ENCODE measurements at regions not wholly inside any gene's neighbourhood (a gene's known extent, or its start where the extent isn't known, plus 50 kb on each side); places are given as distances from the start of the nearest gene placed in this dataset.
"Not testable (repeated sequence)": the region's sequence is repeated elsewhere in the genome, so short reads cannot be mapped to it uniquely, and the experiment has no call there.

GRCh38 chr3:72535772-72536171 is 312.5 kb downstream of the SHQ1 start:
- no peak for DNase-seq (ENCODE audit: low read depth)

- DNase-seq (ENCODE audit: low read depth): no peak
These were observed 314.4 kb downstream of the SHQ1 start for GRCh38 chr3:72533591-72534473.

DNA sequence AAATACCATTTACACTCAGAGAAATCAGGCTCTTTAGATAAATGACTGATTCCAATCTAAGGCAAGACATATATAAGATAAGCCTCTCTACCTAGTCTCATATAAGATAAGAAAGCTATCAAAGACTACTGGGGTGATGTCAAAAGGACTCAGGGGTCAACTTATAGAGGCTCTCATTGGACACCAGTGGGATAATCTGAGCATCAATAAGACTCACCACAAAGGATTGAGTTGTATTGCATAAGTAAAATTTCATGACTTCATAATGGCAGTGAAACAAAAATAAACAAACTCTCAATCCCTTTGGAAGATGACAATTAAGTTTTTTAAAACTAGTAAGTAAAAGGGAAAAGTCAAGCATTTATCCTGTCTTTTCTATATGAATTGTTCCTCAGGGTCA is 317.8 kb downstream of the SHQ1 start:
- DNase-seq (ENCODE audit: low read depth): no peak

- no peak for DNase-seq (ENCODE audit: low read depth)
These were observed 319.2 kb downstream of the SHQ1 start for GRCh38 chr3:72529081-72529480.

DNA sequence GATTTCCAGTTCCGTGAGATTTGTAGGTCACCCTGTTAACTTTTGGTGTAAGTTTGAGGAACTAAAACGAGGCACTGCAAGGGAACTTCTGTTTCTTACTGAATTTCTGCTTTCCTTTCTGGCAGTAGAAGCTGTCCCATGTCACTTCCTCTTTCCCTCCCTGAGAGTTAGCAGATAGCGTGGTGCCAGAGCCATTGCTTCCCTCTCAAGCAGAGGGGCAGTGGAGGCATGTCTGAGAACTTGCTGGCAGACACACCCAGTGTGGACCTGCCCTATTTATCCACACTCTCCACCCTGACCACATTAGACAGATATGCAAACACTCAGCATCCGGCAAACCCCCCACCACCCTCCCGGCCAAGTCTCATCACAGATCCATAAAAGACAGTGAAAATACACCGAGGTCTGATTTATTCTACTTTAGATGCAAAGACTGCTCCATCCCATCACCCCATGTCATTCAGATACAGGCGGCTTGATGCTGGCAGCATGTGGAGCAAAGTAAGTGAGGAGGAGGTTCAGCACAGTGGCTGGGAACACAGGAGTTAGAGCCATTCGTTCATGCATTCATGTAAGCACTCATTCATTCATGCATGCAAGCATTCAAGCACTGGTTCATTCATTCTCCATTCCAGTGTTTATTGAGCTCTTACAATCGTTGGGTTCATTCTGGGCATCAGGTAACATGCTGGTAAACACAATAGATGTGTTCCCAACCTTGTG is 324.7 kb downstream of the SHQ1 start:
- no peak for DNase-seq (ENCODE audit: low read depth)

- DNase-seq (ENCODE audit: low read depth): no peak
These were observed 327.4 kb downstream of the SHQ1 start for GRCh38 chr3:72520690-72521308.

- no peak for DNase-seq (ENCODE audit: low read depth)
These were observed 328.2 kb downstream of the SHQ1 start for GRCh38 chr3:72519946-72520604.

GRCh38 chr3:72517921-72518424 is 330.3 kb downstream of the SHQ1 start:
- DNase-seq (ENCODE audit: low read depth): no peak

DNA sequence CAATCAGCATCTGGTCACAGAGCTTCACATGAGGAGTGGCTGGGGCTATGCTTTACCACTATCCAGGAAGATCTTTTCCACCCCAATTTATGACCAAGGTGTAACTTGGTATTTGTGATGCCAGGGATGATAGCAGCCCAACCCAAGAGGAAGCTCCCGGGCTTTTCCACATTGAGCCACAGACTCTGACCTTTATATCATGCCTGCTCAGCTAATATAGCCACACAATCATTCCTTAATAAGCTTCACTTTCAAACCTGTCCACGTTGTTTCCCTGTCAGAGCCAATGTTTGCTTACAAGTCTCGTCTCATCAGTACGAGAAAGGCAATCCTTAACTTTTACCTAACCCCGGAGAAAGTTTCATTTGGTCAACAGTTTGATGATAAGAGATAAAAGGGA is 330.9 kb downstream of the SHQ1 start:
- DNase-seq (ENCODE audit: low read depth): no peak

- no peak for DNase-seq (ENCODE audit: low read depth)
These were observed 331.9 kb downstream of the SHQ1 start for GRCh38 chr3:72516361-72516760.

GRCh38 chr3:72515941-72516340 is 332.3 kb downstream of the SHQ1 start:
- no peak for DNase-seq (ENCODE audit: low read depth)

GRCh38 chr3:72515281-72515680 is 333.0 kb downstream of the SHQ1 start:
- DNase-seq (ENCODE audit: low read depth): no peak

DNA sequence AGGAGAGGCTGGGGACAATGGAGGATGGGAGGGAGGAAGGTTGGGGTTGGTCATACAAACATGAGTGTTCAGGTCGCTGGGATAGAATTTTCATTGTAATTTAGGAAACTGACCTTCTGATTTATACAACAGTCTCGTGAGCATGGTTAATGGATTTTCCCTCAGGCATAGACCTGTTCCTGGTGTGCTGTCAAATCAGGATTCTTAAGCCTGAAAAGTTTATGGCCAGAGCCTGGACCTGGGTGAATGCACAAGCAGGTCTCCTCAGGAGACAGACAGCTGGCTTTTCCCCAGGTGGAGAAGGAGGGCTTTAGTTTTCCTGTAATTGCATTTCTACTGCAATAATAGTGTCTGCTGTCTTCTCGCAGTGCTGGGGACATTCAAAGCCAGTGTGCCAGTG is 338.0 kb downstream of the SHQ1 start:
- DNase-seq (ENCODE audit: low read depth): no peak

DNA sequence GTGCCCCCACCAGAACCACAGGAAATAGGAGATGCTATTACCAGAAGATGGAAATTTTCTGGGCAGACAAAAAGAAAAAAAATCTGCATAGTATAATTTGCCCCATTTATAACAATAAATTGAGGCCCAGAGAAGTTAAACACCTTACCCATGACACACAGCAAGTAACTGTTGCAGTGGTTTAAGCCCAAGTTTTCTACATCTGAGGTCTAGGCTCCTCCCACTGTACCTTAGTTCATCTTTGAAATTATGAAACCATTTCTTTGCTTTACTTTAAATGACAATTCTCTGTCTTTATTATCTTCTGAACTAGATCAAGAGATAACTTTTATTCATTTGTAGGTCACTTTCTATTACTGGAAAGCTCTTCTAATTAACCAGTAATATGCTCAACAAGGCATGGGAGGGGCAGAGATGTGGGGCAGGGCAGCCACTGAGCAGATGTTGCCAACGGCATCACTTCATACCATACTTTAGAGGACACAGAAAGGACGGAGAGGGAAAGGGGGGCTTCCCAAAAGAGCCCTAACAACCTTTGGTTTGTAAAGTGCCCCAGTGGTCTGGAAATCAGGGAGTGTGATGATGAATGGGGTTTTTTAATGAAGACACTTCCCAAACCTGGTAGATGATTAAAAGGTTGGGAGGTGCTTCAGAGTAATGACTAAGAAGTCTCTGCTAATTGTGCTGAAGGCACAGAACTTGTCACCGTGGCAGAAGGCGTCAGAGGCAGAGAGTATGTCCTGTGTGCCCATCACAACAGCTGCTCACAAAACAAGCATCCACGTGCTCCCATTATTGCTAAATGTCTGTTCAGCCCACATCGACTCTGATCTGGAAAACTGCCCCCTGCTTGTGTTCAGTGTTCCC is 342.5 kb downstream of the SHQ1 start:
- no peak for DNase-seq (ENCODE audit: low read depth)

DNA sequence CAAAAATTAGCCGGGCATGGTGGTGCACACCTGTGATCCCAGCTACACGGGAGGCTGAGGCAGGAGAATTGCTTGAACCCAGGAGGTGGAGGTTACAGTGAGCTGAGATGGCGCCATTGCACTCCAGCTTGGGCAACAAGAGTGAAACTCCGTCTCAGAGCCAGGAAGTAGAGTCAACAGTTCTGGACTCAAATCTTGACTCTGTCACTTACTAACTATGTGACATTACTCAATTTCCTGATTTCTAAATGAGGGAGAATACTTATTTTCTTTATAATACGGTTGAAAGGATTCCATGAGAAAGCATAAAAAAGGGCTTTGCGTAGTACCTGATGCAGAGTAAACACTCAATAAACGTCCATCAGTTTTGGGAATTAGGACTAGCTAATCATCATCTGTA is 350.7 kb downstream of the SHQ1 start:
- not testable (repeated sequence) for DNase-seq (ENCODE audit: low read depth)

- no peak for DNase-seq (ENCODE audit: low read depth)
These were observed 352.1 kb downstream of the SHQ1 start for GRCh38 chr3:72496051-72496670.

DNA sequence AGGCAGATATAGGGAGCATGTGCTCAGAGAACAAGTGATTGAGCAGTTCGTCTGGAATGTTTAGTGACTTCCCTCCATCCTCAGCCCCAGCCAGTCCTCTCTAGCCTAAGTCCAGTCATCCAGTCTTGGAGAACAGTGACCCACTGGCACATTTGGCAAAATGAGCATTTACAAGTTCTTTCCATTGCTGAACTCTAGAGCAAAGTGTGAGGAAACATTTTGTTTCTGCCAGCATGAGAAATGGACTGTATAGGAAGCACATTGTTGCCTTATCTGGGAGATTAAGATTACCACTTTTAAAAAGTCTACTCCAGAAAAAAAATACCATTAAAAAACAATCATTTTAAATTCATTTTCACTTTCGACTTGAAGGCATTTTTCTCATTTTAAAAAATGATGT is 353.6 kb downstream of the SHQ1 start:
- DNase-seq (ENCODE audit: low read depth): no peak

- DNase-seq (ENCODE audit: low read depth): no peak
These were observed 354.1 kb downstream of the SHQ1 start for GRCh38 chr3:72494130-72494529.

DNA sequence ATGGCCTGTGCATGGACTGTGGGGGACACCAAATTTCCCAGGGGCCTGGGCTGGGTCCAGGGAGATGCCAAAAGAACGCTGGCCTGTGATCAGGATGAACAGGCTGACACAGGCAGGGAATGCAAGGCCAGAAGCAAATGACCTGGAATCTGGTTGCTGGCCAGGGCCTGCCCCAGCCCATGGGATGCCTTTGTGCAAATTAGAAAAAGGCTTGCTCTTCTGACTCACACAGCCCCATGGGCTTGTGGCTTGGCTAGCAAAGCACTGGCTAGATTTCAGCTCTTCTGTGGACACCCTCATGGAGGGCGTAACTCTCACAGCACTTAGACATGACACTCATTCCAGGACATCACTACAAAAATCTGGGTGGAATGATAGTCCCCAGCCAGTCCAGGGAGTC is 356.0 kb downstream of the SHQ1 start:
- no peak for DNase-seq (ENCODE audit: low read depth)

- no peak for DNase-seq (ENCODE audit: low read depth)
These were observed 357.4 kb downstream of the SHQ1 start for GRCh38 chr3:72490688-72491435.

Measured in stimulated activated CD8-positive, alpha-beta memory T cell treated with anti-CD3 and anti-CD28 coated beads, Interleukin-15, amount 100 ng/mL, for 24 hours (primary cell).